Muscle of back (tissue), 3 donors: ENCODE measurements at regions not wholly inside any gene's neighbourhood (a gene's known extent, or its start where the extent isn't known, plus 50 kb on each side); places are given as distances from the start of the nearest gene placed in this dataset.
"Not testable (repeated sequence)": the region's sequence is repeated elsewhere in the genome, so short reads cannot be mapped to it uniquely, and the experiment has no call there.

Source experiments
- DNase-seq, 3 donors: peaks; one replicate each; pipeline versions ENCODE4 v3.0.0 to v3.0.0-alpha.2; 2013

DNA sequence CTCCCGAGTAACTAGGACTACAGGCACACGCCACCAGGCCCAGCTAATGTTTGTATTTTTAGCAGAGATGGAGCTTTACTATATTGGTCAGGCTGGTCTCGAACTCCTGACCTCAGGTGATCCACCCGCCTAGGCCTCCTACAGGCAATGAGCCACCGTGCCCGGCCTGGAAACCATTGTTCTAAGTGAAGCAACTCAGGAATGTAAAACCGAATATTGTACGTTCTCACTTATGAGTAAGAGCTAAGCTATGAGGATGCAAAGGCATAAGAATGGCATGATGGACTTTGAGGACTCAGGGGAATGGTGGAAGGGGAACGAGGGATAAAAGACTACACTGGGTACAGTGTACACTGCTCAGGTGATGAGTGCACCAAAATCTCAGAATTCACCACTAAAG lies 235.1 kb upstream of the AUTS2 start:
- no peak for DNase-seq

DNA sequence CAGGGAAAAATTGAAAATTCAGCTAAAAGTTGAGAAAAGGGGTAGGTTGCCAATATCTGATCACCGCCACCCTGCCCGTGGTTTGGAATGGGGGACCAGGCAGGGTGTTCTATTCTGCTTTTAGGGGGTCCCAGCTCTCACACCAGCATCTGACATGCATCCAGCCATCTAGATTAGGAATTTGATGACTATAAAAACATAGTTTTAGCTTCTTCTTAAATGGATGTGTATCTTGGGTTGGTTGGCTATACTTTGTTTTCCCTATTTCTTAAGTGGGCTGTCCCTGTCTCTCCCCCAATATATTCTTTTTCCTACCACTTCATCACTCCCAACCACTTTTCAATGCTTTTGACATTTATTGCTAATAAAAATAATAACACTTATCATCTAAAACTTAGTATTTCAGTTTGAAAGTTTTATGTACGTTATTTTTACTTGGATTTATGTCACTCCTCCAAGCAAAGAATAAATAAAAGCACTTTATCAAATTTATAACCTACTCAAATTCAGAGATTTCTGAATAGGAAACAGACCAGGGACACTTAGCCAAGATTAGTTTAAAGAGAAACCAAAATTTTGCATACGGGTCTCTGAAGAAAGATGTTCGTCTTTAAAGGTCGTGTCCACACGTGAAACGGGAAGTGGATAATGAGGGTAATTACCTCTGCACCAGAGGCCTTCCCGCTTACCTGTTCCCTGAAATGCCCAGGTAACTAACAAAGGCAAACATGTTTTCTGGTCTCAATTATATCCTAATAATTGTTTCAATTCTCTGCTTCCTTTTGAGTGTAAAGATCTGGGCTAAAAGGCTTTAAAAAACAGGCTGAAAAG lies 233.2 kb upstream of the AUTS2 start:
- DNase-seq, result peak; percentile 45 to 77 (median 66)

DNA sequence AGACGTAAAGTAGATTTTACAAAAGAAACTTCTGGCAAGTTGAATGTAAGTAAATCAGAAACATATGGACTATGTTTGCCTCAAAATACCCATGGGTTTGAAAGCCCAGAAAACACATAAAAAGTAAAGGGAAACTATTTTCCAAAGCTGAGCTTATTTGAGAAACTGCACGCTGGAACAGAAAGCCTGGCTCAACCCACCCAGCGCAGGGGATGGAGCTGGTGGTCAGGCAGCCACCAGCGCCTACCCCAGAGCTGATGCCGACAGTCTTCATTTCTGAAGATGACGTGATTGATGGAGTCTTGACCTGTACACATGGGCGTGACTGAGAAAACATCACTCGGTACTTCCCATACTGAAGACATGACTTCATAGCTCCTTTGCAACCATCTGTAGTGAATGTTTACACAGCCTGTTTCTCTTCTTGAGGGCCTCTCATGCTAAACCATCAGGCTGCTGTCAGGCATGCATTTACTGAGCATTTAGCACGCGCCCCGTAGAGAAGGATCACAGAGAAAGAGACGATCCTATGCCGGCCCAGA lies 232.6 kb upstream of the AUTS2 start:
- peak; percentile 80 to 94 (median 81) for DNase-seq

DNA sequence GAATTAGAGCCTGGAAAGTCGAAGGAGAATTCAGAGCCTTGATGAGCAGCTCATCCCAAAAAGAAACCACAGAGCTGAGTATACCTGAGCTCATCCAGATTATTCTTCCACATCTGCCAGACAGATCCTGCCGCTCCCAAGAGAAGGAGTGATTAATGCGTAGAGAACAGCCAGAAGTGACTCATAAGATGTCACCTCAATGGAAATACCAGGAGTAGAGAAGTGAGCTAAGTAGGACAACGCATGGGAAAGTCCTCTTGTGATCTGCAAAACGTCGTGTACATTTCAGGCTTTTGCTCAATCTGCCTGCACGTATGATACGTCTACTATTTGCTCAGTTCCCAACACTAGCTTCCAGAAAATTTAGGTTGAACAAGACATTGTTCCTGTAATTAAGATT lies 230.5 kb upstream of the AUTS2 start:
- DNase-seq, result peak; percentile 66 to 77 (median 72)

DNA sequence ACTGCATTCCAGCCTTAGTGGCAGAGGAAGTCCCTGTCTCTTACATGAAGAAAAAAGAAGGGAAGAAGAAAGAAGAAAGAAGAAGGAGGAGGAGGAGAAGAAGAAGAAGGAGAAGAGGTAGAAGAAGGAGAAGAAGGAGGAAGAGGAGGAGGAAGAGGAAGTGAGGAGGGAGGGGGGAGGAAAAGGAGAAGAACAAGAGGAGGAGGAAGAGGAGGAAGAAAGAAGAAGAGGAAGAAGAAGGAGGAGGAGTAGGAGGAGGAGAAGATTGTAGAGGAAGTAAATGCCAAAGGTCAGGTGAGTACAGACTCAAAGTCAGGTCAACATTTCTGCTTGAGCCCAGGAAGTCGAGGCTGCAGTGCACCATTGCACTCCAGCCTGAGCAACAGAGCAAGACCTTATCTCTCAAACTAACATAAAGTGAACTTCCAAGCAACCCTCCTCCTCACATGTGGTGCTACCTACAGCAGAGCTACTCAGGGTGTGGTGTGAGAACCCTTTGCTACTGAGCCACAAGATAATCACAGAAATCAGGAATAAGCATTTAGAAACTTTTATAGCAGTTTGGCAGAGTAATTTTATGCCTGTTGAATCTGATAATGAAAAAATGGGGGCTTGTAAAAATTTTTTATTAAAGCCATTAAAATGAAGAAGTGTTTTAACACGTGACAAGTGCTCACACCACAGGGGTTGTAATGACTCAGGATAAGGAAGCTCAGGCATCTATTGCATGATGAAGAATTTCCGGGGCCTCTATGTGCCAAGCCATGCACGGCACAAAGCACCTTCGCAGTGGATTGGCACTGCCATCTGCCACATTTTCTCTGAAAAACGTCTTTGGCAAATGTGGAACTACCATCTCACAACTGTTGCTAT lies 224.9 kb upstream of the AUTS2 start:
- DNase-seq, result peak in 1 of 3 donors; percentile 38

DNA sequence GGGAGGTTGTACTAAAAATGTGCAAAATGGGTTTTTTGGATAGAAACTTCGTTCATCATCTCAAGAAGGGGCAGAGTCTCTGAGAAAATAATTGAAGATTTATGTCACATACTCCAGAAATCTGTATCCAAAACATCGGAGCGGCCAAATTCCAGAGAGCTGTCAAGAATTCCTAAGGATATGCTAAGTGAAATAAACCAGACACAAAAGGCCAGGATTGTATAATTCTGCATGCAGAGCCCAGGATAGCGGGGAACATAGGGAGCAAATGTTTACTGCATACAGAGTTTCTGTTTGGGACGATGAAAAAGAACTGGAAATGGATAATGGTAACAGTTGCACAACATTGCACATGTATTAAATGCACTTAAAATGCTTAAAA lies 224.2 kb upstream of the AUTS2 start:
- DNase-seq, result peak; percentile 59 to 75 (median 70)

DNA sequence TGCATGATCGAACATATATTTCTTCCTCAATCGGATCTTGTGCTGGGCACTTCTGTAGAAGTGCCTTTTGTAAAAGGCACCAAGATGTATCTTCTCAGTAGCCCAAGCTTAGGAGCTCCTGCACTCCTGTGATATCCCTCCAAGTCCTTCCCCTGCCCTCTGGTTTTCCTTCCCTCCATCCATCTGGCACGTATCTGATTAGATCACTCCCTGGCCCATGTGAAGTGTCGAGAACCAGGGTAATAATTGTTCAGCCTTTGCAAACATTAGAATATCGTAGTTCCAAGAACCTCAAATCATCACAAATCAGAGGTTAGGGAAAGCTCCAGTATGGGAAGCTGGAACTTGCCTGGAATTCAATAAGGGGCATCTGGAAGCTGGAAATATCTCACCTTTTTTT lies 221.1 kb upstream of the AUTS2 start:
- DNase-seq, result peak in 1 of 3 donors; percentile 39

DNA sequence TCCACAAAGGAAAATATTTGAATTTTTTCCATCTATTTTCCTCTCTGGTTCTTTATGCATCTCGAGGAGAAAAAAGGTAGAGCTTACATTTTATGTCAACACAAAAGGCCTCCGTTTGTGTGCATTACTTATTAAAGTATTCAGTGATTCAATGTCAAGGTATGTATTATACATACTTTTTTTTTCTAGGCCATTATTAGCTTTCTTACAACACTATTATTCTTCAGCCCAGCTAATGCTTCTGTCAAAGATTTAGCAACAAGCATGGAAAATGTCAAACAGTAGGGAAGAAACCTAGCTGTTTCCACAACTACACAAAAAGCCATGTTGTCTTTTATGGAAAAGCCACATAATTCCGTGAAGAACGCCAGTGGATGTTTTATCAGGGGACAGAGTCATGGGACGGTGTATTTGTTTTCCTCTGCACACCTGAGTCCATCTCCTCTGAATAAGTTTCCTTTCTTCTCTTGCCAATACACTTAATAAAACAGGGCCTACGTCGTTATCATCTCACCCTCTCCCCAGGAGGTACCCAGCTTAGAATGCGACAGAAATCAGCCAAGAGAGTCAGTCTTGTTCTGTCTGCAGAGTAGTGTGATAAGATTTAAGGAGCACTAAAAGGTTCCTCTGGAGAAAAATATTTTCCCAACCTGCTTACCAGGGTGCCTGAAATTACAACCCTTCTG lies 209.7 kb upstream of the AUTS2 start:
- no peak for DNase-seq

DNA sequence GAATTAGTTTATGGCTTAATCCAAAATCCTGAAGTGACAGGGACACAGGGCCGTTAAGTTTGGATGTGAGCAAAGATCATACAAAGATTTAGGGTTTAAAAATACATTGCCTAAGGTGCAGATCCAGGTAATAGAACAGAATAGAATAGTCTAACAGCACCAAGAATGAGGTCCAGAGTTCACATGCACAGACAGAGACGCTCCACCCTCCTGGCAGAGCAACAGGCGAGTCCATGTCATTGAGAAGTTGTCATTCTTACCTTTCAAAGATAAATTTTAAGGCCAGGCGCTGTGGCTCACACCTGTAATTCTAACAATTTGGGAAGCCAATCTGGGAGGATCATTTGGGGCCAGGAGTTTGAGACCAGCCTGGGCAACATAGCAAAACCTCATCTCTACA lies 209.1 kb upstream of the AUTS2 start:
- DNase-seq, result no peak

DNA sequence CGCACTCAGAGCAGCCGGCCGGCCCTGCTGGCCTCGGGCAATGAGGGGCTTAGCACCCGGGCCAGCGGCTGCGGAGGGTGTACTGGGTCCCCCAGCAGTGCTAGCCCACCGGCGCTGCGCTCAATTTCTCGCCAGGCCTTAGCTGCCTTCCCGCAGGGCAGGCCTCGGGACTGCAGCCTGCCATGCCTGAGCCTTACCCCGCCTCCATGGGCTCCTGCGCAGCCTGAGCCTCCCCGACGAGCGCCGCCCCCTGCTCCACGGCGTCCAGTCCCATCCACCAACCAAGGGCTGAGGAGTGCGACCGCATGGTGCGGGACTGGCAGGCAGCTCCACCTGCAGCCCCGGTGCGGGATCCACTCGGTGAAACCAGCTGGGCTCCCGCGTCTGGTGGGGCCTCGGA lies 204.4 kb upstream of the AUTS2 start:
- DNase-seq, result not testable (repeated sequence)

DNA sequence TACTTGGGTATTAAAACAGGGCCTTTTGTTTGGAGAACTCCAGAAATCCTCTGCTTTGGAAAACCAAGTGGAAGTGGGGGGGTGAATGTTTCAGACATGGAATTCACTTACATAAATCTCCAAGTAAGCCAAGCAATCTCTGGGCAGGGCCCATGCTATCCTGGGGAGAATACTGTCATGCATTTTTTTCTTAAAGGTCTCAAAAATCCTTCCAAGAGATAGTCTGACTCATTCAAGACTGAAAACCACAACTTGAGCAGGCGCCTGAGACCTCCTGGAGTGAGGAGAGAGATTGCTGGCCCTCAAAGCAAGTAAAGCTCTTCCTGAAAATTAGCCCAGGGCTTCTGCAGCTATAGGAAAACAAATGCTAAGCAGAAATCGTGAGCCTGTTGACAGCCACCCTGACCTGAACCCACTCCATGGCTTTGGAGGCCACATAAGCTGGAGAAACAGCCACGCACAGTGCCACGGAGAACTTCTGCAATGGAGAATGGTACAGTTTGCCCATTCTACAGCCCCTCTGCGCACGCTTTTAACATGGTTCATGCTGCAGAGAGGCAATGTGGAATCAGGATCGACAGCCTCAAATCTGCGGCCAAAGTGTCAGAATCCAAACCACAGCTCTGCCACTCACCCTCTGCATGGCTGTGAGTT lies 203.1 kb upstream of the AUTS2 start:
- DNase-seq, result peak; percentile 67 to 96 (median 79)

DNA sequence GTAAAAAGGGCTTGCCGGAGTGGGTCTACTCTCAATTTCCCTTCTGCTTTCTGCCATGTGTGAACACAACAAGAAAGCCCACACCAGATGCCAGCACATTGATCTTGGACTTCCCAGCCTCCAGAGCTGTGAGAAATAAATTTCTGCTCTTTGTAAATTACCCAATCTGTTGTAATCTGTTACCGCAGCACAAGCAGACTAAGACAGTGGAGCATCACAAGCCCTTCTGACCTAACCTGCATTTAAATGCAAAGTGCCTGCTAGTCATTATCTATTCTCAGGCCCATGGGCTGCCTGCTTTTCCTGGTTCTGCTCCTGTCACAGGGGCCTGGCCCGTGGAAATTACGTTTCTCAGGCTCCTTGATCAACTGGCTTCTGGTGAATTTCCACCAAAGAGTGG lies 199.3 kb upstream of the AUTS2 start:
- DNase-seq, result no peak

DNA sequence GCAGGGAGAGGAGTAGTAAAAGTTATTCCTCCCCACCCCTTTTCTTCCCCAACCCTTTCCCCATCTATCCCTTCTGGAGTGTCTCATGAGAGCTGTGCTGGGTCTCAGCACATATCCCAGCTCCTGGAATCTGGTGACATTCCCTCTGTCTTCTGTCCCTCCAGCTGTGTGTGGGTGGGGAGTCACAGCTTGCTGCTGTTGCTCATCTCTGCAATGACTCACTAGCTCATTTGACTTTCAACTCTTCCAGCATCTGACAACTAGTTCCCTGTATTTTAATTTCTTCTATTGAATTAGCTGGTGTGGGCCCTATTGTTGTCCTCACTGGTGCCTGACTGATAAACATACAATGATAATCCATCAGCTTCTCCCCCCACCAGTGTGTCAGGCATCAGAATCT lies 198.9 kb upstream of the AUTS2 start:
- peak in 2 of 3 donors; percentile 43 to 58 for DNase-seq

DNA sequence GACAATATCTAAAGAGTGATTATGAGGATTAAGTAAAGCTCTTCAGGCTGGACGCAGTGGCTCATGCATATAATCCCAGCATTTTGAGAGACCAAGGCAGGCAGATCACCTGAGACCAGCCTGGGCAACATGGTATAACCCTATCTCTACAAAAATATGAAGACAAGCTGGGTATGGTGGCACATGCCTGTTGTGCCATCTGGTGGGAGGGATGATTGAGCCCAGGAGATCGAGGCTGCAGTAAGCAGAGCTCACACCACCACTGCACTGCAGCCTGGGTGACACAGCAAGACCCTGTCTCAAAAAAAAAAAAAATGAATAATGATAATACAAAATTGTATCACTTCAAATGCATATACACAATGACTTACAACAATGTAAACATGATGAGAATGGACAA lies 195.6 kb upstream of the AUTS2 start:
- no peak for DNase-seq

DNA sequence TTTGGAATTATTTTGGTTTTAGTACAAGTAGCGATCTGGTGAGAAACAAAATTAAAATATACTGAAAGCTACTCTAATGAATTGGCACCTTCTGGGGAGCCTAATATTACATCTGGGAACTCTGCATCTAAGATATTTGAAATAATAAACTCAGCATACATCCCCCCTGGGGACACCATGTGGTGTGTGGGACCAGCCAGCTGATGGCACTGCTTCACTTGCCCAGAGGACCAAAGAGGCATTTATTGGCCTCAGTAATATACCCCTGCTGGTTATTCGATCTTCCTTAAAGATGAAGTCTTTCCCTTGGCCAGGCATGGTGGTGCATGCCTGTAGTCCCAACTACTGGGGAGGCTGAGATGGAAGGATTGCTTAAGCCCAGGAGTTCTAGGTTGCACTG lies 195.1 kb upstream of the AUTS2 start:
- DNase-seq, result no peak

DNA sequence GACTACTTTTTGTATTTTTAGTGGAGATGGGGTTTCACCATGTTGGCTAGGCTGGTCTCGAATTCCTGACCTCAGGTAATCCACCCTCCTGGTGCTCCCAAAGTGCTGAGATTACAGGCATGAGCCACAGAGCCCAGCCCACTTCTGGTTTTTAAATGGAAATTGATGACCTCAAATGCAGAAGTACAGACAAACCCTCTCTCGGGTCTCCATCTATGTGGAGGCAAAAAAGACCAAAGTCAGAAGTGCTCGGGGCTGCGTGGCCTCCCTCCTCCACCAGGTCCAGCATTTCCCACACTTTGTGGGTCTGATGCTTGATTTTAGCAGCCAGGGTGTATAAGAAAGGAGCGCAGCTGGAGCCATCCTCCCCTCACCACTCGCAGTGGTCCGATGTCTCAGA lies 187.3 kb upstream of the AUTS2 start:
- no peak for DNase-seq

DNA sequence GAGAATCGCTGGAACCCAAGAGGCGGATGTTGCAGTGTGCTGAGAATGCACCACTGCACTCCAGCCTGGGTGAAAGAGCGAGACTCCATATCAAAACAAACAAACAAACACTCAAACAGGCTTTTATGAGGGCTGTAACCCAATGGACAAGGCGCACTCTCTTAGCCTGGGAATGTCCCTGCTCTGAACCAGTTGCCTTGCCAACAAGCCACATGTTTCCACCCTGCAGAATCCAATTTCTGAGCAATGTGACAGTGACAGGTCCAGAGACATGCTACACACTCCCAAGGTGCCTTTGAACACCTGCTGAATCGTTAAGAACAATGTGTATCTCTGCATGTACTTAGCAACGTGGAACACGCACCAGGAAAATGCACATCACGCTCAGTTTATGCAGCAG lies 186.8 kb upstream of the AUTS2 start:
- no peak for DNase-seq

DNA sequence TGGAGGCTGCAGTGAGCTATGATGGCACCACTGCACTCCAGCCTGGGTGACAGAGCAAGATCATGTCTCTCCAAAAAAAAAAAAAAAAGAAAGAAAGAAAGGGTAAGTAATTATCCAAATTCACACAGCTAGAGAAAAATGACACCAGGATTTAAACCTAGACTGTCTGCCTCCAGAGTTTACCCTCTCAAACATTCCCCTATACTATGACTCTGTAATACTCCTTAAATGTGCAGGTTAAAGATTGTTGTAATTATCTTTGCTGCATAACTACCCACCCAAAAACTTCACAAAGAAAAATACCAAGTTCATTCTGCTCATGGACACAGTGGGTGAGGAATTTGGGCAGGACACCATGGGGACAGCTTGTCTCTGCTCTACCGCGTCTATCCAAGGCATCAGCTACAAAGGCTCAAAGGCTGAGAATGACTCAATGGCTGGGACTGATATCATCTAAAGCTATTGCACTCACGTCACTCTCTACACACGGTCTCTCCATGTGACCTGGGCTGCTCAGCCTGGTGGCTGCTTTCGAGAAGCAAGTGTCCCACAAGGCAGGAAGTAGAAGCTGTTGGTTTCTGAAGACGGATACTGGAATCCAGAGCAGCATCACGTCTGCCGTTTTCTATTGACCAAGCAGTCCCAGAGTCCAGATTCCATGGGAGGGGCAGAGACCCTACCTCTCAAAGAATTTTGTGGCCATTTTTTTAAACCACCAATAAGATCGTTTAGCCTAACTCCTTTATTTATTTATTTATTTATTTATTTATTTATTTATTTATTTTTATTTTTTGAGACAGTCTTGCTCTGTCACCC lies 185.7 kb upstream of the AUTS2 start:
- peak in 2 of 3 donors; percentile 47 to 60 for DNase-seq

DNA sequence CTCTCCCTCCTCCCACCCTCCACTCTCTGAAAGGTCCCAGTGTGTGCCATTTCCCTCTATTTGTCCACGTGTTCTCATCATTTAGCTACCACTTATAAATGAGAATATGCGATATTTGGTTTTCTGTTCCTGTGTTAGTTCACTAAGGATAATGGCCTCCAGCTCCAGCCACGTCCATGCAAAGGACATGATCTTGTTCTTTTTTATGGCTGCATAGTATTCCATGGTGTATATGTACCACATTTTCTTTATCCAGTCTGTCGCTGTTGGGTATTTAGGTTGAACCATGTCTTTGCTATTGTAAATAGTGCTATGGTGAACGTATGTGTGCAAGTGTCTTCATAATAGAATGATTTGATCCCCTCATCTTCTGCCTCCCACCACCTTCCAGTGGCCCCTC lies 183.7 kb upstream of the AUTS2 start:
- DNase-seq, result no peak

DNA sequence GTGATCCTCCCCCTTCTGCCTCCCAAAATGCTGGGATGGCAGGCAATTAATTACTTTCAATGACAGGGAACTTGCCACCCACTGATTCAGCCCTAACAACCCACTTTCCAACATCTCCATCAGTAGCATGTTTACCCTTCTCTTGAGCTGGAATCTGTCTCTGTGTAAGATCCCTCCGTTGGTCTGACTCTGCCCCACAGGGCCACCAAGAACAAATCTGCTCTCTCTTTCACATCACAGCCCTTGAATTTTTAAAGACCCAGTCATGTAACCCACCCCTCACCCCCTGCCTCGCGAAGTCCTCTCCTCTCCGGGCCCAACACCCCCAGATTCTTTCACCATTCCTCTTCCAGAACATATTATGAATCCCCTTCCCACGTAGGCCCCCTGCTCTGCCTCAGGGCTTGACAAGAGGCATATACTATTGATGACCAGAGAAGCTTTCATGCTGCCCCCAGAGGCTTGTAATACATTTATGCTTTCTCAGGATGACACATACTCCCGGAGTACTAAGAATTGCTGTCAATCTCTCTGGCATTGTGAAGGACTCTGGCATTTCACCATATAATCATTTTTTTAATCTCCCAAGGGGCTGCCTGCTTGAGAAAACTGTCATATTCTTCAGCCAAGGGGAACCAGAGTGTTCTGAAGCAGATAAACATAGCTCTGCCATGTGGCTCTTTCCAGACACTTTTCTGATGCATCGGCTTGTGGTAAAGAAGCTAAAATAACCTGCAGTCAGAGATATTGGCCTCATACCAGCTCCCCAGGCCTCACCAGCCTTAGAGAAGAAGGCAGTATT lies 179.2 kb upstream of the AUTS2 start:
- peak in 1 of 3 donors; percentile 41 for DNase-seq
